ENCODE measurements at regions not wholly inside any gene's neighbourhood (a gene's known extent, or its start where the extent isn't known, plus 50 kb on each side); places are given as distances from the start of the nearest gene placed in this dataset.

DNA sequence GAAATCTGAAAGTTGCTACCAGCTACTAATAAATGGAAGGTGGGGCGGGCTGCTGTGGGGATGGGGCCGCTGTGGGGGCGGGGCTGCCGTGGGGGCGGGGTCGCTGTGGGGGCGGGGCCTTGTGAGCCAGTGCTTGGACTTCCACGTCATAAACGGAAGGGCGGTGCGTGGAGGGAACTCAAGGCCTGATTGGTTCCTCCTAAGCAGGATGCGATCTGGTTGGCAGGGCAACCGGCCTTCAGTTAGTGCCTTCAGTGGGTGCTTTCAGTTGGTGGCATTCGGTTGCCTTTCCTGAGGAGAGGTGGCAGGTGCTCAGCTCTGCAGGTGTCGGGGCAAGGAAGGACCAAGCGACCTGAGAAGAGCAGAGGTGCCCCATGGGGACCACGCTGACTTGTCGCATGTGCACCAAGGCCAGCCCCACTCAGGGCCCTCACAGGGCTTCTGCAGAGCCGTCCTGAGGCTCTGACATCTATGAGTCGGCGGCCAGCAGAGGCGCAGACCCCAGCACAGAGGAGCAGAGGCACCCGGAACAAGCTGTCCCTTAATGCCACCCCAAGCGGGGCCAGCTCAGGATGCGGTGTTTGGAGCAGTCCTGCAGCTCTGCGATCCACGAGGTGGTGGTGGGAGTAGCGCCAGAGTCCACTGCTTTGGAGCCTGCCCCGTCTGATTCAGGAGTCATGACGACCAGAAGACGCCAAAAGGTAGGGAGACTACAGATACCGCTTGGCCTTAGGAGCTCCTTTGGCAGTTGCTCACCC lies 54.4 kb upstream of the PDSS1 start:
- H3K4me1 ChIP-seq (ENCODE audit: control insufficient read depth in 1 of 2, insufficient read depth in 1 of 2, low read depth in 1 of 2, low read length in 1 of 2): no peaks in the 10 kb centered on the region
- no peaks in the 10 kb centered on the region for H3K27me3 ChIP-seq
- TF ChIP-seq, protein P1, sequence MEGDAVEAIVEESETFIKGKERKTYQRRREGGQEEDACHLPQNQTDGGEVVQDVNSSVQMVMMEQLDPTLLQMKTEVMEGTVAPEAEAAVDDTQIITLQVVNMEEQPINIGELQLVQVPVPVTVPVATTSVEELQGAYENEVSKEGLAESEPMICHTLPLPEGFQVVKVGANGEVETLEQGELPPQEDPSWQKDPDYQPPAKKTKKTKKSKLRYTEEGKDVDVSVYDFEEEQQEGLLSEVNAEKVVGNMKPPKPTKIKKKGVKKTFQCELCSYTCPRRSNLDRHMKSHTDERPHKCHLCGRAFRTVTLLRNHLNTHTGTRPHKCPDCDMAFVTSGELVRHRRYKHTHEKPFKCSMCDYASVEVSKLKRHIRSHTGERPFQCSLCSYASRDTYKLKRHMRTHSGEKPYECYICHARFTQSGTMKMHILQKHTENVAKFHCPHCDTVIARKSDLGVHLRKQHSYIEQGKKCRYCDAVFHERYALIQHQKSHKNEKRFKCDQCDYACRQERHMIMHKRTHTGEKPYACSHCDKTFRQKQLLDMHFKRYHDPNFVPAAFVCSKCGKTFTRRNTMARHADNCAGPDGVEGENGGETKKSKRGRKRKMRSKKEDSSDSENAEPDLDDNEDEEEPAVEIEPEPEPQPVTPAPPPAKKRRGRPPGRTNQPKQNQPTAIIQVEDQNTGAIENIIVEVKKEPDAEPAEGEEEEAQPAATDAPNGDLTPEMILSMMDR (IDR thresholded peaks at IDR 0.05): no peak
- no peak overlapping the region for H3K27ac ChIP-seq
- no peaks in the 10 kb centered on the region for H3K9me3 ChIP-seq
- no peak overlapping the region for H3K4me3 ChIP-seq (ENCODE audit: low read depth in 1 of 2, low read length in 1 of 2)
- no peaks in the 10 kb centered on the region for H3K36me3 ChIP-seq

DNA sequence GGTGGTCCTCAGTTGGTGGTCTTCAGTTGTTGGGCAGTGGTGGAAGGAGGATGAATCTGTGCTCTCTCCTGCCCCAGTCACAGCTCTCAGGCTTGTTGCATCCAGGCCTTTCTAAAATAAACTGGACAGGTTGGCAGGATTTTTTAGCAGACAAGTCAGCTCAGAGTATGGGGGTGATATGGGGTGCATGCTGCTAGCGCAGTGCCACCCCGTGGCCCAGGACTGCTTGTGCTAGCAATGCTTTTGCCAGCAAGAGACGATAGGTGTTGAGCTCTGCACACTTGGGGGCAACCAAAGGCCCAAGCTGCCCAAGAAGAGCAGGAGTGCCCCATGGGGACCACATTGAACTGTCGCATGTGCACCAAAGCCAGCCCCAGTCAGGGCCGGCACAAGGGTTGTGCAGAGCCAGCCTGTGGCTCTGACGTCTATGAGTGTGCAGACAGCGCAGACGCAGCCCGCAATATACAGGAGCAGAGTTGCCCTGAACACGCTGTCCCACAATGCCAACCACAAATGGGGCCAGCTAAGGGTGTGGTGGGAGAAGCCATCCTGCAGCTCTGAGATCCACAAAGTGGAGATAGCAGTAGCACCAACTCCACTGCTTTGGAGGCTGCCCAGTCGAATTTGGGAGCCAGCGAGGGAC lies 49.8 kb upstream of the PDSS1 start:
- Histone ChIP-seq H3K27me3 (no peaks in the 10 kb centered on the region), H3K36me3 (no peaks in the 10 kb centered on the region), H3K9me3 (no peaks in the 10 kb centered on the region), H3K27ac (no peak overlapping the region), H3K4me3 (ENCODE audit: low read depth in 1 of 2, low read length in 1 of 2) (no peak overlapping the region), H3K4me1 (ENCODE audit: control insufficient read depth in 1 of 2, insufficient read depth in 1 of 2, low read depth in 1 of 2, low read length in 1 of 2) (no peaks in the 10 kb centered on the region)
- TF ChIP-seq, protein P1 (IDR thresholded peaks at IDR 0.05): no peak

Measured in neutrophil (primary cell).